Endothelial cell of umbilical vein (primary cell): ENCODE measurements at regions not wholly inside any gene's neighbourhood (a gene's known extent, or its start where the extent isn't known, plus 50 kb on each side); places are given as distances from the start of the nearest gene placed in this dataset.

Experiments used
- BruUV-seq: library from RNA; stranded (reverse); fragments of 400-500 nt; replicated peaks from 2 replicates; lab custom pipeline; 2021; lab: Mats Ljungman, UMichigan
- CTCF ChIA-PET: fragments of 300-600, 350-600 bp; sonication (Branson Sonifier 250); formaldehyde crosslinking; loops from one replicate; lab custom pipeline; 2021; ENCODE audit warnings: antibody characterized with exemption, inconsistent platforms; lab: Charles Lee
- POLR2A ChIA-PET: fragments of 300-600, 350-600 bp; sonication (Branson Sonifier 250); formaldehyde crosslinking; loops from one replicate; lab custom pipeline; 2021; ENCODE audit warnings: antibody characterized with exemption, inconsistent platforms; lab: Charles Lee
- DNase-seq: peaks from one replicate; pipeline ENCODE4 v3.0.0-alpha.2; 2011; ENCODE audit warnings: low read depth, low spot score
- FAIRE-seq: peaks from 2 replicates; lab custom pipeline; 2011; peaks lifted over from hg19 to GRCh38; lab: Jason Lieb, UNC
- H2AFZ ChIP-seq: 2 replicates; pipeline ENCODE4 v1.6.0; 2012; ENCODE audit warnings: low read depth, low read length, control low read depth, inconsistent platforms
- H3K27ac ChIP-seq: 2 replicates; pipeline ENCODE4 v1.5.1; 2011; ENCODE audit warnings: low read depth, mild to moderate bottlenecking, control low read depth, low read length, moderate library complexity; ENCODE audit not compliant: insufficient read depth
- H3K27me3 ChIP-seq, 2 experiments: 2 replicates each; pipeline versions ENCODE4 v1.6.0 to v1.6.1; 2011; ENCODE audit warnings: low read length in 2 of 2, mixed read lengths in 1 of 2; ENCODE audit not compliant: control insufficient read depth in 2 of 2, insufficient read depth in 2 of 2
- H3K36me3 ChIP-seq, 2 experiments: 2 replicates in 1 of 2; 3 replicates in 1 of 2; pipeline ENCODE4 v1.5.1; 2011; ENCODE audit warnings: low read length in 2 of 2, mild to moderate bottlenecking in 1 of 2, moderate library complexity in 1 of 2; ENCODE audit not compliant: control insufficient read depth in 2 of 2, insufficient read depth in 2 of 2; ENCODE audit errors: extremely low read depth in 1 of 2
- H3K4me1 ChIP-seq: 3 replicates; pipeline ENCODE4 v1.5.1; 2011; ENCODE audit warnings: mild to moderate bottlenecking, low read length; ENCODE audit not compliant: control insufficient read depth, insufficient read depth; ENCODE audit errors: extremely low read depth
- H3K4me2 ChIP-seq: 2 replicates; pipeline ENCODE4 v1.6.1; 2011; ENCODE audit warnings: low read length, control low read depth, mixed read lengths; ENCODE audit not compliant: insufficient read depth
- H3K4me3 ChIP-seq, 3 experiments: fragments of 200-600 bp in 1 of 3; sonication (generic), shearing (Covaris generic) in 1 of 3; replicated peaks in 1 of 3; 2 replicates each; pipeline ENCODE4 v1.5.1; 2011 to 2016; ENCODE audit warnings: control low read depth in 3 of 3, low read length in 3 of 3, mild to moderate bottlenecking in 2 of 3, inconsistent platforms in 1 of 3, low read depth in 1 of 3, moderate library complexity in 1 of 3; ENCODE audit not compliant: insufficient read depth in 1 of 3
- H3K79me2 ChIP-seq: 2 replicates; pipeline ENCODE4 v1.6.0; 2012; ENCODE audit warnings: low read length, inconsistent platforms; ENCODE audit not compliant: control insufficient read depth, insufficient read depth
- H3K9ac ChIP-seq: replicated peaks from 2 replicates; pipeline ENCODE3; 2011; ENCODE audit warnings: low read length, control low read depth; ENCODE audit not compliant: insufficient read depth; ENCODE audit errors: extremely low read depth
- H3K9me1 ChIP-seq: replicated peaks from 3 replicates; pipeline ENCODE4 v1.6.0; 2011; ENCODE audit warnings: mild to moderate bottlenecking, low read length; ENCODE audit not compliant: control insufficient read depth, insufficient read depth; ENCODE audit errors: extremely low read depth
- H3K9me3 ChIP-seq: replicated peaks from 2 replicates; pipeline ENCODE4 v1.5.1; 2012; ENCODE audit warnings: low read length, inconsistent platforms; ENCODE audit not compliant: control insufficient read depth, insufficient read depth
- H4K20me1 ChIP-seq: replicated peaks from 2 replicates; pipeline ENCODE3; 2011; ENCODE audit warnings: mild to moderate bottlenecking, low read length; ENCODE audit not compliant: control insufficient read depth, insufficient read depth; ENCODE audit errors: extremely low read depth
- EZH2 ChIP-seq: IDR thresholded peaks from 2 replicates; pipeline ENCODE4 v1.6.1; 2012; ENCODE audit warnings: borderline replicate concordance, low read depth, mild to moderate bottlenecking, moderate library complexity, low read length, inconsistent platforms; ENCODE audit not compliant: severe bottlenecking
- FOS ChIP-seq: IDR thresholded peaks from 2 replicates; pipeline ENCODE4 v1.6.1; 2011; ENCODE audit warnings: mild to moderate bottlenecking, low read length, moderate library complexity, borderline replicate concordance; ENCODE audit not compliant: insufficient read depth
- GATA2 ChIP-seq: IDR thresholded peaks from 2 replicates; pipeline ENCODE4 v1.7.0; 2011; ENCODE audit warnings: low read depth, mild to moderate bottlenecking, moderate library complexity, mixed read lengths, low read length; ENCODE audit not compliant: insufficient read length, insufficient read depth
- JUN ChIP-seq: IDR thresholded peaks from 2 replicates; pipeline ENCODE4 v1.6.1; 2011; ENCODE audit warnings: borderline replicate concordance, low read depth; ENCODE audit not compliant: insufficient read length, insufficient read depth
- MYC ChIP-seq: IDR thresholded peaks from one replicate; pipeline ENCODE4 v1.6.1; 2011; ENCODE audit warnings: mild to moderate bottlenecking, low read depth, low read length
- POLR2A ChIP-seq: IDR thresholded peaks from 2 replicates; pipeline ENCODE4 v1.6.1; 2012; ENCODE audit warnings: low read depth, mild to moderate bottlenecking, control low read depth, low read length
- POLR2AphosphoS5 ChIP-seq: IDR thresholded peaks from 2 replicates; pipeline ENCODE4 v1.6.1; 2012; ENCODE audit warnings: low read depth, mild to moderate bottlenecking, control low read depth, low read length, moderate library complexity; ENCODE audit not compliant: insufficient read depth
- dilution Hi-C: fragments of 300-500 bp; cut with MboI; formaldehyde crosslinking; loops from one replicate; pipeline ENCODE4 v1.15.0; 2019; ENCODE audit warnings: low sequenced_read_pairs; ENCODE audit not compliant: extremely low pct_ligation_motif_present
- intact Hi-C: fragments of 100-400 bp; cut with micrococcal nuclease; formaldehyde crosslinking; loops from one replicate; pipeline ENCODE4 v1.10.0; 2022
- TF ChIP-seq, protein P1 (sequence below), 2 donors: IDR thresholded peaks; 1 replicate in 1 of 2; 2 replicates in 1 of 2; pipeline ENCODE4 v1.5.1; 2011; ENCODE audit warnings: low read length in 2 of 2, mild to moderate bottlenecking in 2 of 2, moderate library complexity in 2 of 2, control low read depth in 1 of 2, inconsistent platforms in 1 of 2, low read depth in 1 of 2; ENCODE audit not compliant: insufficient read depth in 1 of 2; ENCODE audit errors: extremely low read depth in 1 of 2
- TF ChIP-seq, protein P2 (sequence below): IDR thresholded peaks from 2 replicates; pipeline ENCODE4 v1.6.1; 2011; ENCODE audit not compliant: insufficient read depth, insufficient read length

DNA sequence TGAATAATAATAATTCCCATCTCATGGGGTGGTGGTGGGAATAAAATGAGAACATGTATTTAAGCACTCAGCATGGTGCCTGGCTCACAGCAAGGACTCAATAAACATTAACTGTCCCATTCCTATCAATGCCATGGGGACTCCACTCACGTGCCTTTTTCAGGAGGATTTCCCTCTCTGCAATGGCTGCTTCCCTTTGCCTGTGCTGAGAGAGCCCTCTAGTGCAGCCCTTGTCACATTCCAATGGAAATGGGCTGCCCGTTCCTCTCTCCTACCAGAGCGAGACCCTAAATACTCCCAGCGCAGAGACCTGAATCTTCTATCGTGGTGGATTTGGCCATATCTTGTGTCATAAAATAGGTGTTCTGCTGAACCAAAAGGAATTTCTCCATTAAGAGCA lies 621.5 kb upstream of the B3GAT1 start:
- FAIRE-seq (no peak), DNase-seq (no peak)
- Histone ChIP-seq H3K4me2 (no peak overlapping the region), H3K9me1 (no peaks in the 10 kb centered on the region), H3K36me3 (no peaks in the 10 kb centered on the region), H3K27ac (no peak overlapping the region), H2AFZ (no peak overlapping the region), H3K9ac (no peak overlapping the region), H3K4me1 (no peaks in the 10 kb centered on the region), H3K4me3 (no peak overlapping the region), H4K20me1 (no peaks in the 10 kb centered on the region), H3K9me3 (no peaks in the 10 kb centered on the region), H3K27me3 (no peaks in the 10 kb centered on the region), H3K79me2 (no peaks in the 10 kb centered on the region)
- ChIA-PET POLR2A (no interaction called here), CTCF (no interaction called here)
- dilution Hi-C loops (no loop called here), intact Hi-C loops (no loop called here)
- TF ChIP-seq MYC (no peak), JUN (no peak), POLR2A (no peak), FOS (no peak)
- TF ChIP-seq, protein P1, sequence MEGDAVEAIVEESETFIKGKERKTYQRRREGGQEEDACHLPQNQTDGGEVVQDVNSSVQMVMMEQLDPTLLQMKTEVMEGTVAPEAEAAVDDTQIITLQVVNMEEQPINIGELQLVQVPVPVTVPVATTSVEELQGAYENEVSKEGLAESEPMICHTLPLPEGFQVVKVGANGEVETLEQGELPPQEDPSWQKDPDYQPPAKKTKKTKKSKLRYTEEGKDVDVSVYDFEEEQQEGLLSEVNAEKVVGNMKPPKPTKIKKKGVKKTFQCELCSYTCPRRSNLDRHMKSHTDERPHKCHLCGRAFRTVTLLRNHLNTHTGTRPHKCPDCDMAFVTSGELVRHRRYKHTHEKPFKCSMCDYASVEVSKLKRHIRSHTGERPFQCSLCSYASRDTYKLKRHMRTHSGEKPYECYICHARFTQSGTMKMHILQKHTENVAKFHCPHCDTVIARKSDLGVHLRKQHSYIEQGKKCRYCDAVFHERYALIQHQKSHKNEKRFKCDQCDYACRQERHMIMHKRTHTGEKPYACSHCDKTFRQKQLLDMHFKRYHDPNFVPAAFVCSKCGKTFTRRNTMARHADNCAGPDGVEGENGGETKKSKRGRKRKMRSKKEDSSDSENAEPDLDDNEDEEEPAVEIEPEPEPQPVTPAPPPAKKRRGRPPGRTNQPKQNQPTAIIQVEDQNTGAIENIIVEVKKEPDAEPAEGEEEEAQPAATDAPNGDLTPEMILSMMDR (IDR thresholded peaks at IDR 0.05; ENCODE audit: extremely low read depth in 1 of 2, insufficient read depth in 1 of 2, low read depth in 1 of 2, low read length in 2 of 2): no peak
- no TSS peak for BruUV-seq

DNA sequence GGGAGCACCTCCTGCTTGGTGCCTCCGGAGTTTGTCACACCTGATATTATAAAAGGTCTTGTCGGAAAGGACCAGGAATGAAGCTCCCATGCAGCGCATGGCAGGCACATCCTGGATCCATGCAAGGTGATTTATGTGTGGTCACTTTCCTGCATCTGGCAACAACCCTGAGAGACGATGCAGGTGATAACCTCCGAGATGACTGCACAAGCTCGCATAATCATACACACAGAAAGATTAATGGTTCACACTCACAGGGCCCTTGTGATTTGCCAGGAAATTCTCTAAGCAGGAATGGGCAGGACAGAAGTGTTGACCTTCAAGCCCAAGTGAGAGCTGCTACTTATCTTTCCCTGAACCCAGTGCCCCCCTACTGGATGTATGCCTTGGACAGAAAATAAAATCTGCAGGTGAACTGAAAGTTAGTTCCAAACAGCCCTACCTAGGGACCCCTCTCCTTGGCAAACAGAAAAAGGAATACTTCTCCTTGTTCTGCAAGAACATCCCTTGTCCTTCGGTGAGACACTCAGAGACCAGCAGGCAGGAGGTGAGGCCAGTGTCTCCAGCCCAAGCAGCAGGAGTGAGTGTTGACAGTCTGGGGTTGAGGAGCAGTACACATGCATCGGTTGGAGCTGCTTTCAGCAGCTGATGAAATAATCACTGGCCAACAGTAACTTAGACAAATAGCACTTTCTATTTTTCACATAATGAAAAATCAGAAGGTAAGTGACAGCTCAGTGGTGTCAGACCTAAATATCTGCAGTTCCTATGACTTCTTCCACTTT lies 619.4 kb upstream of the B3GAT1 start:
- no peaks in the 10 kb centered on the region for H3K27me3 ChIP-seq
- no peak for TF ChIP-seq EZH2
- TF ChIP-seq POLR2A: no peak
- no peak for TF ChIP-seq POLR2AphosphoS5
- TF ChIP-seq JUN: no peak
- no peak for TF ChIP-seq MYC
- no peak for TF ChIP-seq GATA2
- TF ChIP-seq, protein P2, sequence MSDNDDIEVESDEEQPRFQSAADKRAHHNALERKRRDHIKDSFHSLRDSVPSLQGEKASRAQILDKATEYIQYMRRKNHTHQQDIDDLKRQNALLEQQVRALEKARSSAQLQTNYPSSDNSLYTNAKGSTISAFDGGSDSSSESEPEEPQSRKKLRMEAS: no peak
- no peak for TF ChIP-seq FOS
- TF ChIP-seq, protein P1 (IDR thresholded peaks at IDR 0.05; ENCODE audit: extremely low read depth in 1 of 2, insufficient read depth in 1 of 2, low read depth in 1 of 2, low read length in 2 of 2): no peak
- no peaks in the 10 kb centered on the region for H3K36me3 ChIP-seq
- H4K20me1 ChIP-seq: no peaks in the 10 kb centered on the region
- H3K4me3 ChIP-seq: no peak overlapping the region
- intact Hi-C loops: no loop called here
- no peaks in the 10 kb centered on the region for H3K4me1 ChIP-seq
- ChIA-PET CTCF (no interaction called here), POLR2A (no interaction called here)
- no peak overlapping the region for H3K9ac ChIP-seq
- FAIRE-seq: no peak
- dilution Hi-C loops: no loop called here
- BruUV-seq: no TSS peak
- no peaks in the 10 kb centered on the region for H3K79me2 ChIP-seq
- no peak for DNase-seq
- no peak overlapping the region for H3K27ac ChIP-seq
- no peaks in the 10 kb centered on the region for H3K9me1 ChIP-seq
- no peak overlapping the region for H3K4me2 ChIP-seq
- no peaks in the 10 kb centered on the region for H3K9me3 ChIP-seq
- no peak overlapping the region for H2AFZ ChIP-seq
